ENCODE measurements at regions not wholly inside any gene's neighbourhood (a gene's known extent, or its start where the extent isn't known, plus 50 kb on each side); places are given as distances from the start of the nearest gene placed in this dataset.

- TF ChIP-seq POLR2AphosphoS5 (IDR thresholded peaks at IDR 0.05) (no peak), EP300 (IDR thresholded peaks at IDR 0.05) (no peak), POLR2A (IDR thresholded peaks at IDR 0.05) (no peak)
- TF ChIP-seq, protein P1, sequence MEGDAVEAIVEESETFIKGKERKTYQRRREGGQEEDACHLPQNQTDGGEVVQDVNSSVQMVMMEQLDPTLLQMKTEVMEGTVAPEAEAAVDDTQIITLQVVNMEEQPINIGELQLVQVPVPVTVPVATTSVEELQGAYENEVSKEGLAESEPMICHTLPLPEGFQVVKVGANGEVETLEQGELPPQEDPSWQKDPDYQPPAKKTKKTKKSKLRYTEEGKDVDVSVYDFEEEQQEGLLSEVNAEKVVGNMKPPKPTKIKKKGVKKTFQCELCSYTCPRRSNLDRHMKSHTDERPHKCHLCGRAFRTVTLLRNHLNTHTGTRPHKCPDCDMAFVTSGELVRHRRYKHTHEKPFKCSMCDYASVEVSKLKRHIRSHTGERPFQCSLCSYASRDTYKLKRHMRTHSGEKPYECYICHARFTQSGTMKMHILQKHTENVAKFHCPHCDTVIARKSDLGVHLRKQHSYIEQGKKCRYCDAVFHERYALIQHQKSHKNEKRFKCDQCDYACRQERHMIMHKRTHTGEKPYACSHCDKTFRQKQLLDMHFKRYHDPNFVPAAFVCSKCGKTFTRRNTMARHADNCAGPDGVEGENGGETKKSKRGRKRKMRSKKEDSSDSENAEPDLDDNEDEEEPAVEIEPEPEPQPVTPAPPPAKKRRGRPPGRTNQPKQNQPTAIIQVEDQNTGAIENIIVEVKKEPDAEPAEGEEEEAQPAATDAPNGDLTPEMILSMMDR (IDR thresholded peaks at IDR 0.05): no peak
- 64 to 66% methylated on average over 4 of the region's 4 CpGs for WGBS, 2 donors
- H3K9me3 ChIP-seq: peaks cover 0 to 11% (median 5%) of the 10 kb centered on the region in 4 donors
- H3K27me3 ChIP-seq: no peaks in the 10 kb centered on the region
- peaks cover 0 to 2% (median under 1%) of the 10 kb centered on the region in 4 donors for H3K4me1 ChIP-seq
- no peak overlapping the region for H3K27ac ChIP-seq
- ATAC-seq (ENCODE audit: low FRiP score in 2 of 2): peak; percentile 19 to 88
- H3K4me3 ChIP-seq: no peak overlapping the region
- no peak for DNase-seq
- H3K36me3 ChIP-seq: no peaks in the 10 kb centered on the region
These were observed 533.7 kb upstream of the TNP1 start for GRCh38 chr2:217393585-217394032.

DNA sequence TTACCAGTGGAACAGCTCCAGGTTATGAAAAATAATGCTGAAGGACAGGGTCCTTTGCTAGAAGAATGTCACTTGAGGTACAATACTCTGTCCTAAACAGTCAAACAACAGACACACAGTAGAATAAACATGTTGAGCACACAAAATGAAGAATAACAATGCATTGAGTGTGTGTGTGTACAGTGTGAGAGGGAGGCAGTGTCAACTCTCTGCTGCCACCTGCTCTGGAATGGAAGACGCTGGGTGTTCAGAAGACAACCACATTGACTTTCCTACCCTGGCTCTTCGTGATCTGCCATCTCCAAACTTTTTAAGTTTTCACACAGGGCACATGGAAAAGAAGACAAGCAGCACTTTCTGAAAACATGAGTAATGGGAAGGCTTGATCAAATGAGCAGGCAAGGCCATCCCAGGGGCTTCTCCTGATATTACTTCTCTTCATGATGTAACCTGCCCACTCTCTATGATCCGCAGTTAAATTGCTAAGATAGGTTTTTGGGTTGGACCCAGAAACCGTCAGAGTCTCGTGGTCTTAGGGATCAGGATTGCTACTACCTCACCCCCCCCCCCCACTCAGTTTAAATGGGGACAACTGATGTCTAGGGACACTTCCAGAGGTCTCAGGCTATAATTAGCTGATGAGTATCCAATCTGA is 533.2 kb upstream of the TNP1 start:
- Histone ChIP-seq H3K27ac (no peak overlapping the region), H3K9me3 (peaks cover 0 to 11% (median 5%) of the 10 kb centered on the region in 4 donors), H3K27me3 (no peaks in the 10 kb centered on the region), H3K36me3 (no peaks in the 10 kb centered on the region), H3K4me1 (no peaks in the 10 kb centered on the region), H3K4me3 (no peak overlapping the region)
- DNase-seq (no peak), ATAC-seq (ENCODE audit: low FRiP score in 2 of 2) (peak in 1 of 2 donors; percentile 49)
- TF ChIP-seq POLR2AphosphoS5 (IDR thresholded peaks at IDR 0.05) (no peak), EP300 (IDR thresholded peaks at IDR 0.05) (no peak), POLR2A (IDR thresholded peaks at IDR 0.05) (no peak)
- TF ChIP-seq, protein P1 (IDR thresholded peaks at IDR 0.05): no peak
- WGBS, 2 donors: 80 to 87% methylated on average over 5 of the region's 5 CpGs

GRCh38 chr2:217387776-217388387 is 528.0 kb upstream of the TNP1 start:
- WGBS, 2 donors: 45 to 50% methylated on average over 4 of the region's 4 CpGs

DNA sequence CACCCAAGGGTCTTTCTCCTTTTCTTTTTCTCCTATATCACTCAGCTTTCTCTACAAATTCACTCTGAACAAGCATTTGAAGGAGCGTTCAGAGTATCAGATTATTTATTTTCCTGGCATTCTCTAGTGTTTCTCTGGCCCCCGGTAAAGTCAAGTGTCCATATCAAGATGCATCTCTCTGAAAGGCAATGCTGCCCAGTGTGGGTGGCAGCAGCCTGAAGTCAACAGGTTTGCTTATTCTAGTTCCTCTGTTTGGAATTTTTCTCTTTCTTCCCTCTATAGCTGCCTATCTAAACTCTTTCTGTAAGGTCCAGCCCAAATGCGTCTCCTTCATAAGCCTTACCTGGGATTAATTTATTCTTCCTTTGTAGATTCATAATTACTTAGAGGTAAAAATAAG is 526.2 kb upstream of the TNP1 start:
- Histone ChIP-seq H3K27me3 (no peaks in the 10 kb centered on the region), H3K27ac (no peak overlapping the region), H3K36me3 (no peaks in the 10 kb centered on the region), H3K4me1 (no peaks in the 10 kb centered on the region), H3K4me3 (no peak overlapping the region), H3K9me3 (peaks cover 0 to 5% (median 3%) of the 10 kb centered on the region in 4 donors)
- WGBS, 2 donors: 56 to 62% methylated on average over 3 of the region's 3 CpGs
- TF ChIP-seq POLR2A (IDR thresholded peaks at IDR 0.05) (no peak), POLR2AphosphoS5 (IDR thresholded peaks at IDR 0.05) (no peak), EP300 (IDR thresholded peaks at IDR 0.05) (no peak)
- TF ChIP-seq, protein P1 (IDR thresholded peaks at IDR 0.05): no peak
- ATAC-seq (ENCODE audit: low FRiP score in 2 of 2) (no peak), DNase-seq (no peak)

More at GRCh38 chr2:217387776-217388387, 528.0 kb upstream of the TNP1 start:
- peaks cover 0 to 11% (median 5%) of the 10 kb centered on the region in 4 donors for H3K9me3 ChIP-seq
- no peak overlapping the region for H3K4me3 ChIP-seq
- no peaks in the 10 kb centered on the region for H3K36me3 ChIP-seq
- TF ChIP-seq EP300 (IDR thresholded peaks at IDR 0.05) (no peak), POLR2A (IDR thresholded peaks at IDR 0.05) (no peak), POLR2AphosphoS5 (IDR thresholded peaks at IDR 0.05) (no peak)
- TF ChIP-seq, protein P1 (IDR thresholded peaks at IDR 0.05): no peak
- H3K27ac ChIP-seq: no peak overlapping the region
- no peak for DNase-seq
- H3K4me1 ChIP-seq: no peaks in the 10 kb centered on the region
- ATAC-seq (ENCODE audit: low FRiP score in 2 of 2): no peak
- no peaks in the 10 kb centered on the region for H3K27me3 ChIP-seq
